SU-DHL-6 (cell line): ENCODE measurements at regions not wholly inside any gene's neighbourhood (a gene's known extent, or its start where the extent isn't known, plus 50 kb on each side); places are given as distances from the start of the nearest gene placed in this dataset.

Source experiments
- H2AFZ ChIP-seq: fragments of 200-600 bp; sonication (generic); 2 replicates; pipeline ENCODE4 v1.6.1; 2014; ENCODE audit warnings: low read depth, mild to moderate bottlenecking, moderate library complexity, mixed read lengths, antibody characterized with exemption, low read length; ENCODE audit not compliant: severe bottlenecking
- H3F3A ChIP-seq: fragments of 200-600 bp; shearing (Covaris generic); 2 replicates; pipeline ENCODE4 v1.6.0; 2016; ENCODE audit warnings: antibody characterized with exemption, mild to moderate bottlenecking; ENCODE audit not compliant: insufficient read depth
- H3K27ac ChIP-seq: fragments of 200-600 bp; sonication (generic); 2 replicates; pipeline ENCODE4 v1.5.1; 2016; ENCODE audit warnings: low read depth, mild to moderate bottlenecking, low read length, moderate library complexity, mixed read lengths
- H3K27me3 ChIP-seq: fragments of 200-600 bp; sonication (generic), shearing (Covaris generic); 2 replicates; pipeline ENCODE4 v1.6.0; 2014; ENCODE audit warnings: mild to moderate bottlenecking, low read length
- H3K36me3 ChIP-seq: fragments of 200-600 bp; sonication (generic); 2 replicates; pipeline ENCODE4 v1.6.1; 2014; ENCODE audit warnings: mild to moderate bottlenecking, low read length, mixed read lengths
- H3K4me2 ChIP-seq: fragments of 300-600, 200-600 bp; shearing (Covaris generic), sonication (generic); 2 replicates; pipeline ENCODE4 v1.6.0; 2014; ENCODE audit warnings: low read length, low read depth, mild to moderate bottlenecking; ENCODE audit not compliant: poor library complexity, severe bottlenecking
- H3K4me3 ChIP-seq: fragments of 200-600 bp; sonication (generic); 2 replicates; pipeline ENCODE4 v1.5.1; 2014; ENCODE audit warnings: antibody characterized with exemption, low read length, mild to moderate bottlenecking, mixed read lengths; ENCODE audit not compliant: insufficient read depth, poor library complexity, severe bottlenecking
- H3K79me2 ChIP-seq: fragments of 200-600 bp; sonication (generic); 2 replicates; pipeline ENCODE4 v1.6.1; 2014; ENCODE audit warnings: mild to moderate bottlenecking, low read length, moderate library complexity; ENCODE audit not compliant: insufficient read depth
- H3K9ac ChIP-seq: fragments of 200-600 bp; sonication (generic); 2 replicates; pipeline ENCODE4 v1.7.0; 2014; ENCODE audit warnings: mild to moderate bottlenecking, low read length
- H3K9me2 ChIP-seq: fragments of 200-600 bp; sonication (generic); replicated peaks from 2 replicates; pipeline ENCODE4 v1.6.1; 2014; ENCODE audit warnings: low read length; ENCODE audit not compliant: insufficient read depth
- H3K9me3 ChIP-seq: fragments of 200-600 bp; sonication (generic); 2 replicates; pipeline ENCODE4 v1.6.1; 2014; ENCODE audit warnings: low read length, mixed read lengths; ENCODE audit not compliant: insufficient read depth
- H4K20me1 ChIP-seq: fragments of 200-600 bp; sonication (generic); 2 replicates; pipeline ENCODE4 v1.6.1; 2014; ENCODE audit warnings: low read depth, mild to moderate bottlenecking, antibody characterized with exemption, low read length, moderate library complexity, mixed read lengths
- CTCF ChIP-seq: fragments of 200-600 bp; sonication (generic); IDR thresholded peaks from one replicate; pipeline ENCODE4 v1.5.1; 2017; ENCODE audit warnings: antibody characterized with exemption, mild to moderate bottlenecking, low read length, moderate library complexity; ENCODE audit not compliant: insufficient read depth, poor library complexity, severe bottlenecking
- EZH2phosphoT487 ChIP-seq: fragments of 200-600 bp; sonication (generic), shearing (Covaris generic); conservative IDR thresholded peaks from 2 replicates; pipeline ENCODE4 v1.6.1; 2018; ENCODE audit warnings: mild to moderate bottlenecking, antibody characterized with exemption, low read length, moderate library complexity, mixed read lengths

GRCh38 chr18:45430041-45430440, 185.2 kb upstream of the SLC14A2 start:
- Histone ChIP-seq H3K9me2 (no peaks in the 10 kb centered on the region), H3K4me3 (no peak overlapping the region), H3F3A (no peaks in the 10 kb centered on the region), H2AFZ (no peak overlapping the region), H3K9me3 (no peaks in the 10 kb centered on the region), H3K27me3 (no peaks in the 10 kb centered on the region), H3K27ac (no peak overlapping the region), H4K20me1 (no peaks in the 10 kb centered on the region), H3K79me2 (no peaks in the 10 kb centered on the region), H3K4me2 (no peak overlapping the region), H3K9ac (no peak overlapping the region), H3K36me3 (no peaks in the 10 kb centered on the region)
- TF ChIP-seq EZH2phosphoT487 (no peak), CTCF (no peak)

GRCh38 chr18:45435810-45436209, 179.5 kb upstream of the SLC14A2 start:
- no peak overlapping the region for H3K27ac ChIP-seq
- H3K36me3 ChIP-seq: no peaks in the 10 kb centered on the region
- H3F3A ChIP-seq: no peaks in the 10 kb centered on the region
- H3K79me2 ChIP-seq: no peaks in the 10 kb centered on the region
- H3K9ac ChIP-seq: no peak overlapping the region
- no peaks in the 10 kb centered on the region for H3K9me3 ChIP-seq
- no peak overlapping the region for H3K4me2 ChIP-seq
- H3K9me2 ChIP-seq: no peaks in the 10 kb centered on the region
- no peaks in the 10 kb centered on the region for H3K27me3 ChIP-seq
- TF ChIP-seq CTCF: no peak
- TF ChIP-seq EZH2phosphoT487: no peak
- no peaks in the 10 kb centered on the region for H4K20me1 ChIP-seq
- no peak overlapping the region for H3K4me3 ChIP-seq
- no peak overlapping the region for H2AFZ ChIP-seq

GRCh38 chr18:45437366-45437765, 177.9 kb upstream of the SLC14A2 start:
- Histone ChIP-seq H3K9me3 (no peaks in the 10 kb centered on the region), H3K79me2 (no peaks in the 10 kb centered on the region), H3K4me2 (no peak overlapping the region), H3K27ac (no peak overlapping the region), H3K36me3 (no peaks in the 10 kb centered on the region), H3K27me3 (no peaks in the 10 kb centered on the region), H3K4me3 (no peak overlapping the region), H3F3A (no peaks in the 10 kb centered on the region), H4K20me1 (no peaks in the 10 kb centered on the region), H3K9me2 (no peaks in the 10 kb centered on the region), H3K9ac (no peak overlapping the region), H2AFZ (no peak overlapping the region)
- TF ChIP-seq CTCF (no peak), EZH2phosphoT487 (no peak)
